Vagina (tissue), 2 donors: ENCODE measurements at regions not wholly inside any gene's neighbourhood (a gene's known extent, or its start where the extent isn't known, plus 50 kb on each side); places are given as distances from the start of the nearest gene placed in this dataset.

Source experiments
- CTCF ChIP-seq, 3 experiments: fragments of 450-650 bp in 2 of 3; fragments of 200-600 bp in 1 of 3; sonication (generic) in 1 of 3; IDR thresholded peaks; one replicate each; pipeline ENCODE4 v1.5.1; 2017 to 2019; ENCODE audit warnings: antibody characterized with exemption in 3 of 3, mild to moderate bottlenecking in 2 of 3, moderate library complexity in 2 of 3
- POLR2A ChIP-seq, 2 donors: fragments of 450-650 bp; IDR thresholded peaks; one replicate each; pipeline ENCODE4 v1.6.1; 2017; ENCODE audit warnings: antibody characterized with exemption in 2 of 2, mild to moderate bottlenecking in 2 of 2, moderate library complexity in 2 of 2
- POLR2AphosphoS5 ChIP-seq, 2 donors: sonication (generic); formaldehyde crosslinking; IDR thresholded peaks; one replicate each; pipeline ENCODE4 v1.9.0; 2017; ENCODE audit warnings: antibody characterized with exemption in 2 of 2, mild to moderate bottlenecking in 2 of 2, low read depth in 1 of 2; ENCODE audit not compliant: insufficient read depth in 1 of 2

GRCh38 chr2:101610750-101611315, 86.7 kb upstream of the MAP4K4 start:
- TF ChIP-seq CTCF (IDR thresholded peaks at IDR 0.05) (no peak), POLR2AphosphoS5 (IDR thresholded peaks at IDR 0.05; ENCODE audit: insufficient read depth in 1 of 2, low read depth in 1 of 2) (no peak), POLR2A (IDR thresholded peaks at IDR 0.05) (no peak)
